Keratinocyte (primary cell): ENCODE measurements at regions not wholly inside any gene's neighbourhood (a gene's known extent, or its start where the extent isn't known, plus 50 kb on each side); places are given as distances from the start of the nearest gene placed in this dataset.

Experiments used
- DNase-seq: peaks from one replicate; pipeline ENCODE4 v3.0.0-alpha.2; 2011; ENCODE audit warnings: low read depth, missing footprints, low spot score
- FAIRE-seq: peaks from 2 replicates; lab custom pipeline; 2011; peaks lifted over from hg19 to GRCh38; lab: Jason Lieb, UNC
- H2AFZ ChIP-seq: 2 replicates; pipeline ENCODE4 v1.6.0; 2012; ENCODE audit warnings: low read length, control low read depth, inconsistent platforms; ENCODE audit not compliant: control insufficient read depth
- H3K27ac ChIP-seq: 2 replicates; pipeline ENCODE4 v1.5.1; 2011; ENCODE audit warnings: low read length; ENCODE audit not compliant: control insufficient read depth, insufficient read depth
- H3K27me3 ChIP-seq: 3 replicates; pipeline ENCODE4 v1.6.0; 2011; ENCODE audit warnings: low read length; ENCODE audit not compliant: control insufficient read depth, insufficient read depth; ENCODE audit errors: extremely low read depth
- H3K36me3 ChIP-seq, 2 experiments: 2 replicates in 1 of 2; 3 replicates in 1 of 2; pipeline ENCODE4 v1.5.1; 2011; ENCODE audit warnings: low read length in 2 of 2, mild to moderate bottlenecking in 1 of 2; ENCODE audit not compliant: control insufficient read depth in 2 of 2, insufficient read depth in 2 of 2; ENCODE audit errors: extremely low read depth in 1 of 2
- H3K4me1 ChIP-seq: 3 replicates; pipeline ENCODE4 v1.5.1; 2011; ENCODE audit warnings: low read length; ENCODE audit not compliant: control insufficient read depth, insufficient read depth; ENCODE audit errors: extremely low read depth
- H3K4me2 ChIP-seq: 3 replicates; pipeline ENCODE4 v1.6.0; 2011; ENCODE audit warnings: low read depth, low read length; ENCODE audit not compliant: control insufficient read depth, insufficient read depth; ENCODE audit errors: extremely low read depth
- H3K4me3 ChIP-seq, 3 experiments: fragments of 200-600 bp in 1 of 3; sonication (generic) in 1 of 3; 2 replicates in 2 of 3; 3 replicates in 1 of 3; pipeline ENCODE4 v1.5.1; 2011 to 2016; ENCODE audit warnings: low read length in 3 of 3, mild to moderate bottlenecking in 3 of 3, control low read depth in 2 of 3, inconsistent platforms in 1 of 3, low read depth in 1 of 3, mixed read lengths in 1 of 3, mixed run types in 1 of 3, moderate library complexity in 1 of 3; ENCODE audit not compliant: control insufficient read depth in 2 of 3, insufficient read depth in 2 of 3; ENCODE audit errors: extremely low read depth in 1 of 3
- H3K79me2 ChIP-seq: 2 replicates; pipeline ENCODE4 v1.6.0; 2012; ENCODE audit warnings: low read length; ENCODE audit not compliant: control insufficient read depth, insufficient read depth
- H3K9ac ChIP-seq: 3 replicates; pipeline ENCODE4 v1.6.0; 2011; ENCODE audit warnings: low read length; ENCODE audit not compliant: control insufficient read depth, insufficient read depth; ENCODE audit errors: extremely low read depth
- H3K9me1 ChIP-seq: 3 replicates; pipeline ENCODE4 v1.6.0; 2011; ENCODE audit warnings: low read length; ENCODE audit not compliant: control insufficient read depth, insufficient read depth; ENCODE audit errors: extremely low read depth
- H3K9me3 ChIP-seq: 2 replicates; pipeline ENCODE4 v1.5.1; 2012; ENCODE audit warnings: low read depth, low read length; ENCODE audit not compliant: control insufficient read depth
- H4K20me1 ChIP-seq: 3 replicates; pipeline ENCODE4 v1.6.0; 2011; ENCODE audit warnings: low read length; ENCODE audit not compliant: control insufficient read depth, insufficient read depth; ENCODE audit errors: extremely low read depth
- CTCF ChIP-seq, 3 experiments: IDR thresholded peaks in 1 of 3; conservative IDR thresholded peaks in 1 of 3; optimal IDR thresholded peaks in 1 of 3; 2 replicates in 2 of 3; 3 replicates in 1 of 3; pipeline versions ENCODE3 to v1.5.1; 2011; ENCODE audit warnings: low read length in 3 of 3, mild to moderate bottlenecking in 3 of 3, moderate library complexity in 2 of 3, control low read depth in 1 of 3, inconsistent platforms in 1 of 3; ENCODE audit not compliant: insufficient read depth in 2 of 3; ENCODE audit errors: extremely low read depth in 1 of 3
- EZH2 ChIP-seq: IDR thresholded peaks from one replicate; pipeline ENCODE4 v1.6.1; 2012; ENCODE audit warnings: inconsistent platforms, mild to moderate bottlenecking, low read length, moderate library complexity
- dilution Hi-C: fragments of 300-500 bp; cut with MboI; formaldehyde crosslinking; loops from one replicate; pipeline ENCODE4 v1.7.0; 2020; ENCODE audit warnings: low sequenced_read_pairs; ENCODE audit not compliant: extremely low pct_ligation_motif_present

GRCh38 chr13:66009241-66009640, 1220.9 kb downstream of the PCDH9 start:
- no peak for DNase-seq
- Histone ChIP-seq H4K20me1 (no peaks in the 10 kb centered on the region), H3K36me3 (no peaks in the 10 kb centered on the region), H3K9me3 (peaks cover 2% of the 10 kb centered on the region), H3K27me3 (no peaks in the 10 kb centered on the region), H3K79me2 (no peaks in the 10 kb centered on the region), H3K4me1 (no peaks in the 10 kb centered on the region), H3K9ac (no peak overlapping the region), H3K9me1 (no peaks in the 10 kb centered on the region), H3K4me2 (no peak overlapping the region), H2AFZ (no peak overlapping the region), H3K4me3 (no peak overlapping the region), H3K27ac (no peak overlapping the region)
- FAIRE-seq = no peak
- dilution Hi-C loops = no loop called here
- TF ChIP-seq EZH2 (no peak), CTCF (optimal IDR thresholded peaks at IDR 0.05 in 1 of 3, IDR thresholded peaks at IDR 0.05 in 1 of 3, conservative IDR thresholded peaks at IDR 0.05 in 1 of 3; ENCODE audit: extremely low read depth in 1 of 3, insufficient read depth in 2 of 3, low read length in 3 of 3) (no peak)

DNA sequence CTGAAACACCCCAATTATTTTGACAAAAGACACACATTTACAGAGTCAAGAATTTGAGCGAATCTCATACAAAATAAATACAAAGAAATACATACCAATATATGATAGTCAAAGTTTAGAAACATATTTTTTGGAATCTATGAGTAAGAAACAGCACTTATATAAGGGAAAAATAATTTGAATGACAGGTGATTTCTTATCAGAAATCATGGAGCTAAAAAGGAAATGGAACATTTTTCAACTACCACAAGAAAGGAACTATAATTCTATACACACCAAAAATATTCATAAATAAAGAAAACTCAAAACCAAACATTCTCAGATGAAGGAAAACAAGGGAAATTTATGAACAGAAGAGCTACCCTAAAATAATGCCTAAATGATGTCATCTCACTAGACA, 1226.6 kb downstream of the PCDH9 start:
- Histone ChIP-seq H3K9ac (no peak overlapping the region), H3K4me3 (no peak overlapping the region), H3K79me2 (no peaks in the 10 kb centered on the region), H3K9me1 (no peaks in the 10 kb centered on the region), H3K9me3 (peaks cover 2% of the 10 kb centered on the region), H3K36me3 (no peaks in the 10 kb centered on the region), H3K4me1 (no peaks in the 10 kb centered on the region), H3K27me3 (no peaks in the 10 kb centered on the region), H3K27ac (no peak overlapping the region), H2AFZ (no peak overlapping the region), H4K20me1 (no peaks in the 10 kb centered on the region), H3K4me2 (no peak overlapping the region)
- no peak for TF ChIP-seq EZH2
- no peak for DNase-seq
- FAIRE-seq = no peak
- dilution Hi-C loops = no loop called here

GRCh38 chr13:66001140-66001539, 1229.0 kb downstream of the PCDH9 start:
- Histone ChIP-seq H2AFZ (no peak overlapping the region), H3K9me1 (no peaks in the 10 kb centered on the region), H3K27ac (no peak overlapping the region), H3K4me2 (no peak overlapping the region), H4K20me1 (no peaks in the 10 kb centered on the region), H3K4me3 (no peak overlapping the region), H3K36me3 (no peaks in the 10 kb centered on the region), H3K27me3 (no peaks in the 10 kb centered on the region), H3K79me2 (no peaks in the 10 kb centered on the region), H3K9ac (no peak overlapping the region), H3K9me3 (peaks cover 2% of the 10 kb centered on the region), H3K4me1 (no peaks in the 10 kb centered on the region)
- TF ChIP-seq EZH2 (no peak), CTCF (optimal IDR thresholded peaks at IDR 0.05 in 1 of 3, IDR thresholded peaks at IDR 0.05 in 1 of 3, conservative IDR thresholded peaks at IDR 0.05 in 1 of 3; ENCODE audit: extremely low read depth in 1 of 3, insufficient read depth in 2 of 3, low read length in 3 of 3) (no peak)
- DNase-seq (no peak), FAIRE-seq (no peak)
- dilution Hi-C loops = no loop called here
